GM21717 (cell line): ENCODE measurements at regions not wholly inside any gene's neighbourhood (a gene's known extent, or its start where the extent isn't known, plus 50 kb on each side); places are given as distances from the start of the nearest gene placed in this dataset.
"Not testable (repeated sequence)": the region's sequence is repeated elsewhere in the genome, so short reads cannot be mapped to it uniquely, and the experiment has no call there.

Experiments
- ATAC-seq: cut with Tn5 transposase; IDR thresholded peaks from one replicate; pipeline ENCODE4 v1.9.1; 2021; ENCODE audit warnings: mild to moderate bottlenecking, moderate library complexity; ENCODE audit not compliant: unreplicated experiment

DNA sequence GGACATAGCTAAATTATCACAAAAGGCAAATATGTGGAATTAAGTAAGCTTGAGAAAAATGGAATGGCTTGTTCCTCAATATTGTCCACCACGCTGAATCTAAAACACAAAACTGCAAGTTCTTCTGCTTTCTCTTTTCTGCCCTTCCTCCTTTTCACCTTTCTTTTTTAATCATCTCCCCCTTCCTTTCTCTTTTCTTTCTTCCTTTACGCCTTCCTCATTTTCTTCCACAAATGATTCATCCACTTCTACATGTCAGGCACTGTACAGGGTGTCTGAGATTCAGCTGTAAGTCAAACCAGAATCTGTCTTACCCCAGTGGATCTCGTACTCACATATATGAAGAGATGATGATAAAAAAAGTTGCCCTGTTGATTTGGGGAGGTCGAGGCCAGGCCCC lies 1182.5 kb downstream of the MRPL39 start:
- ATAC-seq: no peak

DNA sequence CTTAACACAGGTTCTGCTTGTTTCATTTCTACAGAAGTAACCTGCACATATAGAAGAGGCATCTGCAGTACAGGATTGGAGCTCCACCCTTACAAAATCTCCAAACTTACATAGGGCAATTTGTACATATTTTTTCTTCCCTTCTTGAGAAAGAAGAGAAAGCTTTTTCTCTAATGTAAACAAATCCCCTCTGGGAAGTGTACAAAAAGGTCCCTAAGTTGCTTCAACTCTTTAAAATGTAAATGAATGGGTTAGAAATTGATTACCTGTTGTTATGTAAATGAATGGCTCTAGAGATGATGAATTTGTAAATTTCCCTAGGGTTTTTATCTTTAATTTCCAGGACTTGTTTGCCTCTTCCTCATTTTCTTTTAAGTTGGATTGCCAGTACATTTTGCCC lies 1183.7 kb downstream of the MRPL39 start:
- ATAC-seq: no peak

DNA sequence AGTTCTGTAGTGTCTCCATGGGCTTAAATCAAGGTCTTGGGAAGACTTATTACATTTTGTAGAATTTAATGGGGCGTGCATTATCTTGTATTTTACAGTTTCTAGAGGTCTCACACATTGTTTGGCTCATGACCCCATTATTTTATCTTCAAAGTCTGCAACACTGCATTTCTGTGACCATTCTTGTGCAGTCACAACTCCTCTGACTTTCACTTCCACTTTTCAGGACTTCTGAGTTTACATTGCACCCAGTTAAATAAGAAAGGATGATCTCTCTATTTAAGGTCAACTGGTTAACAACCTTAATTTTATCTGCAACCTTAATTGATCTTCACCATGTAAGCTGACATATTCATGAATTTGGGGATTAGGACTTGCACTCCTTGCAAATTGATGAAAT lies 1186.6 kb downstream of the MRPL39 start:
- no peak for ATAC-seq

DNA sequence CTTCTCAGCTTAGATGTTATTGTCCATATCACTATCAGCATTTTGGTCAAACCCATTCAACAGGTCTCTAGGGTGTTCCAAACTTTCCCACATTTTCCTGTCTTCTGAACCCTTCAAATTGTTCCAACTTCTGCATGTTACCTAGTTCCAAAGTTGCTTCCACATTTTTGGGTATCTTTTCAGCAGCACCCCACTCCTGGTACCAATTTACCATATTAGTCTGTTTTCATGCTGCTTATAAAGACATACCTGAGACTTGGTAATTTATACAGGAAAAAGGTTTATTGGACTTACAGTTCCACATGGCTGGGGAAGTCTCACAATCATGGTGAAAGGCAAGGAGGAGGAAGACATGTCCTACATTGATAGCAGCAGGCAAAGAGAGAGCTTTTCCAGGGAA lies 1187.6 kb downstream of the MRPL39 start:
- not testable (repeated sequence) for ATAC-seq

DNA sequence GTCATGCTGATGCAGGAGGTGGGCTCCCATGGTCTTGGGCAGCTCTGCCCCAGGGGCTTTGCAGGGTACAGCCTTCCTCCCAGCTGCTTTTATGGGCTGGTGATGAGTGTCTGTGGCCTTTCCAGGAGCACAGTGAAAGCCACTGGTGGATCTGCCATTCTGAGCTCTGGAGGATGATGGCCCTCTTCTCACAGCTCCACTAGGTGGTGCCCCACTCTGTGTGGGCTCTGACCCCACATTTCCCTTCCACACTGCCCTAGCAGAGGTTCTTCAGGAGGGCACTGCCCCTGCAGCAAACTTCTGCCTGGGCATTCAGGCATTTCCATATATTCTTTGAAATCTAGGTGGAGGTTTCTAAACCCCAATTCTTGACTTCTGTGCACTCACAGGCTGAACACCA lies 1188.6 kb downstream of the MRPL39 start:
- no peak for ATAC-seq

DNA sequence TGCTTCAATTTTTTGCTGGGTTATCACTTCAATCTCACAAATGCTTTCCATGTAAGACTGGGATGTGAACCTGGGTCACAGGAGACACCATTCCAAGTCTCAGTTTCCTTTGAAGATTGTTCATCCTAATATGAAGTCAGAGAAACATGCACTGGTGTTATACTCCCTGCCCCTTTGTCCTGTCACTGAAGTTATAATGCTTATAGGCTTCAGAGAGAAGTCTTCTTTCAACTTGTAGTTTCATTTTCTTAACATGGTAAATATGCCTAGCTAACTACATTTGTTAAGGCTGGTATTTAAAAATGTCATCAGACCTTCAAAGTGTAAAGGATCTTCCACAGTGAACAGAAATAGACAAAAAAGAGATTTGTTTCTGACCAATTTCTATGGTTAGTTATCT lies 1195.9 kb downstream of the MRPL39 start:
- ATAC-seq: no peak

DNA sequence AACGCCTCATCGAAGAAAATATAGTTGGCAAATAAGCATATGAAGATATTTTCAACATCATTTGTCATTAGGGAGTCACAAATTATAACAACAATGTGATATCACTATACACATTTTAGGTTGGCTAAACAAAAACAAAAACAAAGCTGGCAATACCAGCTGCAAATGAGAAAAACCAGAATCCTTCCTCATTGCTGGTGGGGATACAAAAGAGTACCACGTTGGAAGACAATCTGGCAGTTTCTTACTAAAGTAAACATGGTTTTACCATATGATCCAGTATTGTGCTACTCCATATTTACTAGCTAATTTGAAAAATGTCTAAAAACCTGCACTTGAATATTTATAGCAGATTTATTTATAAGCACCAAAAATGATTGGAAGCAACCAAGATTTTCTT lies 1204.1 kb downstream of the MRPL39 start:
- ATAC-seq: no peak

DNA sequence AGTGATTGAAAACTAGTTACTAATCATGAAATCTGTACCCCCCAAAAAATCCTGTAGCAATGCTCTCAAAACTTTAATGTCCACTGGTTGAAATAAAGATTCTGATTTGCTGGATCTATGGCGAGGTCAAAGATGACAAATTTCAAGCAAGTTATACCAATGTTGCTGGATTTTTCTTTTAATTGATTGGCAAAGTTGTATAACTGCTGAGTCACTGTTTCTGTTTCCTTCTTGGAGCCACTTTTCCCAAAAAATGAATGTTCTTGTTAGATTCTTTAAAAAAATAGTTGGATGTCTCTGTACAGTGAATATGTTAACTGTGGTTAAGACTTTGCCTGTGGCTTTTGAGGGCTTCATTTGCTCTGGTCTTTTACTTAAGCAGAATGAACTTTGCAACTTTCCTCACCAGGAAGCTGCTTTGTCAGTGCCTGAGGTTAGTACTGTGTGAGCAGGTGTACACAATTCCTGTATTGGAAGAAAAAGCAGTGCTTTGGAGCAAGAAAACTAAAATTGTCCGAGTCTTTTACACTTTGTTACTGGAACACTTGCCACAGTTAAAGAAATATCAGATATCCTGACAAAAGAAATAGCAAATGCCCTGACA lies 1211.9 kb downstream of the MRPL39 start:
- ATAC-seq: no peak

DNA sequence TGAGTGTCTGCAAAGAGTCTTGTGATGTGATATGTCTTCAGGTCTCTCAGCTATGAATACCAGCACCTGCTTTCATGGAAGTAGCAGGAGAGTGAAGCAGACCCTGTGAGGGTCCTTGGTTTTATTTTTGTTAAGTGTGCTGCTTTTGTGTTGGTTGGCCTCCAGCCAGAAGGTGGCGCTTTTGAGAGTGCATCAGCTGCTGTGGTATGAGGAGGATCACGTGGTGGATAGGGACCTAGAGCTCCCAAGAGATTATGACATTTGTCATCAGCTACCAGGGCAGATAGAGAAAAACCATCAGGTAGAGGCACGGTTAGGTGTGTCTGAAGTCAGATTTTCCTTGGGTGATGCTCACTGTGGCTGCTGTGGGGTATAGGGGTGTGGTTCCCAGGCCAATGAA lies 1232.1 kb downstream of the MRPL39 start:
- no peak for ATAC-seq

DNA sequence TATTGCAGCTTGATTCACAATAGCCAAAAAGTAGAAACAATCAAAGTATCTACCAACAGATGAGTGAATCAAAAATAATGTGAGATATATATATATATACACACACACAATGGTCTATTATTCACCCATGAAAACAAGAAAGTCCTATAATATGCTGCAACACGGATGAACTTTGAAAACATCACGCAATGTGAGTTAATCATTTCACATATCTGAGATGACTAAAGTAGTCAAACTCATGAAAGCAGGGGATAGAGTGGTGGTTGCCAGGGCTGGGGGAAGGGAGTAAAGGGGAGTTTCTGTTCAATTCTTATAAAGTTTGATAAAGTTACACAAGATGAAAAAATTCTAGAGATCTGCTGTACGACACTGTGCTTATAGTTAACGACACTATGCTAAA lies 1234.8 kb downstream of the MRPL39 start:
- ATAC-seq: no peak

DNA sequence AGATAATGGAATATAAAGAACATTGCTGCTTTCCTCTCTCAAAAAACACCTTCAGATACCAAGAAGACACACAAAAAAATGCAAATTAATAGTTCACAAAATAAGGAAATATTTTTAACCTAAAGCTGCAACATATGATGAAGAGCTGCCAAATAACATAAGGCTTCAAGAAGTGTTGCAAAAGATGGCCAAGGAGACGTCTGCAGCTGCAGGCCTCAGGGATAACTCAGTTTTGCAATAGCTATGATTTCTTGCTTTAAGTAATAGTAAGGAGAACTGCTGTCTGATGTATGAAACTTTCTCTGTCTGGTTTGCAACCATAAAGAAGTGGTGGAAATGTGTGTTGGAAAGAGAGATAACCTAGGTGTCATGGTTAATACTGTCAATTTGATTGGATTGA lies 1237.5 kb downstream of the MRPL39 start:
- ATAC-seq: no peak

DNA sequence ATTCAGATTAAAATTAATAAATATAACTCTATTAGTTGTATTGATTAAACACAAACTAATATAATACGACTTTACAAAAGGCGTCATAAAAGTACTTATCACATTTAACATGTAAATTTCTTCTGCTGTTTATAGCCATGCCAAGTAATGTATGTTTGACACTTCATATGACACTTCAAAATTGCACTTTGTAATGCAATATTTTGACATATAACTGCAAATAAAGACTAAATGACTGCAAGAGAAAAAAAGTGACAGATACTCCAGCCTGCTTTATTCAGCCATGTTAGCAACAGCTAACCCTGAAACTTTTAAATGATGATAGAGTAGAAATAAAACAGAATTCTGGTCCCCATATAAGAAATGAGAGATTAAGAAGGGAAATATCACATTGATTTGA lies 1238.0 kb downstream of the MRPL39 start:
- ATAC-seq: no peak

DNA sequence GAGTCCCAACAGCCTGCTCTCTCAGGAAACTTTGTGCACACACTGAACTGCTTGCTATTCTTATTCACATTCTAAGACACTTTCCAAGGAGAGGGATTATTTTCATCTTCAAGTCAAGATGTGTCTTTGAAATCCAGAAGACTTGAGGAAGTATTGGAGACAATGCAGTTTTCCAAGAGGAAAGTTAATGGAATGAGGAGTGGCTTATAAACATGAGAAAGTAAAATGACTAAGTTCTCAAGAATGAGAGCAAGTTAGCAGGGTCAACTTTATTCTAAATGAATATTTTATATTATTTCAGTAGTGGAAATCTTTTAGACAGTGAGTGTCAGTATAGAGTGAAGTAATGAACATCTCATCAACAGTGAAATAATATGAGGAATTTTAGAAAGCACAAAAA lies 1239.3 kb downstream of the MRPL39 start:
- ATAC-seq: no peak

DNA sequence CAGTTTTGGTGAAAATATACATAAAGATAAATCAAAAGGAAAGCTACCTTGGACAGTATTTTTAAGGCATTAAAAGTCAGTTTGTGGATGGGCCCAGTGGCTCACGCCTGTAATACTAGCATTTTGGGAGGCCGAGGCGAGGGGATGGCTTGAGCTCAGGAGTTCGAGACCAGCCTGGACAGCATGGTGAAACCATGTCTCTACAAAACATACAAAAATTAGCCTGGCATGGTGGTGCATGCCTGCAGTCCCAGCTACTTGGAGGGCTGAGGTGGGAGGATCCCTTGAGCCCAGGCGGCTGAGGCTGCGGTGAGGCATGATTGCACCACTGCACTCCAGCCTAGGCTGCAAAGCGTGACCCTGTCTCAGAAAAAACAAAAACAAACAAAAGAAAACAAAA lies 1253.8 kb downstream of the MRPL39 start:
- ATAC-seq: no peak

DNA sequence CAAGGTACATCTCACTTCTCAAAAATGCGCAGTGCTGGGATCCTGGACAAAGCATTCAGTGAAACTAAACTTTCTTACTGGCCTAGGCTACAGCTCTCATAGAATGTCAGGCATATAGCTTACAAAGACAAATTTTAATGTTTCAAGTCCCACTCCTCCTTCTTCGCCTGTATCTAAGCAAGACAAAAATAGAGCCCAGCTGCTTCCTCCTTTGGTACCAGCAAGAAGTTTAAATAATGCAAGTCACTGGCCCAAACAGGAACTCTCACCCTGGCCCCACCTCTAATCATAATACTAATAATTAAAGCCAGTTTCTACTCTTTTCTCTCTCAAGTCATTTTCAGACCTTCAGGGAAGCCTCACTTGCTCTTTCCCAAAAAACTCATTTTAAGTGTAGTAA lies 1267.9 kb downstream of the MRPL39 start:
- ATAC-seq: no peak

DNA sequence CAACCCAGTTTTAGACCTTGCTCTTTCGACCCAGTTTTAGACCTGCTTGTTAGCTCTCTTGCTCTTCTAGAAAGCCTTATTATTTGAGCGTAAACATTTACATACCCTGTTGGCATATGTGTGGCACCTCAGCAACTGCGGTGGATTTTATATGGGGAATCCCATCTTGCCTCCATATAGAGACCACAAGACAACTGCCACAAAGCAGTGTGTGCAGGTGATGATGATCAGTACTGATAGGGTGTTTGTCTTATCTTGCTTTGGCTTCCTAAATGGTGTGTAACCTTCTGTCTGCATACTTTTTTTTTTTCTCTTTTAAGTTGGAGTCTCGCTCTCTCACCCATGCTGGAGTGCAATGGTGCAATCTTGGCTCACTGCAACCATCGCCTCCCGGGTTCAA lies 1270.8 kb downstream of the MRPL39 start:
- ATAC-seq: no peak

DNA sequence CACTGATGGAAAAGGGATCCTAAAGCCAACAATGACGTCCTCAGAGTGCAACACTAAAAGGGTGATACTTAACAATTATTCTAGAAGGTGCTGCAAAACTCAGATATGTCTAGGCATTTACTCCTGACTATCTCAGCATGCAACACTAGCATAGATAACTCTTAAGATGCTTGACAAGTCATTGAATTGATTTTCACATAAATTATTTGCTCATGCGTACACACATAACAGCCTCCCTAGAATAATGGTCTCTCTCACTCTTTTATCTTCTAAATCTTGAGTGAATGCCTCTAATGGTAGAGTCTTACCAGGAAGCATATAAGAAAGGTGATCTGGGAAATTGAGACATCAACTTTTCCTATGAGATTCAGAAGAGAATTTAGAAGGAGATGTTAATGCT lies 1283.7 kb downstream of the MRPL39 start:
- ATAC-seq: no peak

DNA sequence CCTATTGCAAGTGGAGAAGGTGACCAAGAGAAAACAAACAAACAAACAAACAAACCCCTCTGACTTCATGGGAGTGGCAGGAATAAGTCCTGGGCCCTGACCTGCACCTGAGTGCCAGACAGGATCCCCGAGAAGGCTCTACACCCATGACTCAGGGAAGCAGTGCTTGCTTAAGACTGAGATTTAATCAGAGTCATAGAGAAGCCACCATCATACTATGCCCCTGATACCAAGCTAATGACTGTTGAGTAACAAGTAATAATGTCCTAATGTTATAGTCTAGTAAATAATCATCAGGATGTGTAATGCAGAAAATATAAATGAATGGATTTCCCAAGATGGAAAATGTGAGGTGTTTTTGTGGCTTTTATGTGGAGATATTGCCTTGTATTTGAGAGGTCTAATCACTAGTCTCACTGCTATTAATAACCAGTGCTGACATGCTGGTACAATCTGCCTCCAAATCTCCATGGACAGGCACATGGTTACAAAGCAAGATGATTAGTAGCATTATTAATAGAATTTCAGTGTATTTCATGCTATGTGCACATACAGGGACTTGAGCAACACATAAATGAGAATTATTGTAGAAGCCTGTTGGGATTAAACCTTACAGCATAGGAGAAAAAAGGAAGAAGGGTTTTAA lies 1290.9 kb downstream of the MRPL39 start:
- ATAC-seq: no peak

DNA sequence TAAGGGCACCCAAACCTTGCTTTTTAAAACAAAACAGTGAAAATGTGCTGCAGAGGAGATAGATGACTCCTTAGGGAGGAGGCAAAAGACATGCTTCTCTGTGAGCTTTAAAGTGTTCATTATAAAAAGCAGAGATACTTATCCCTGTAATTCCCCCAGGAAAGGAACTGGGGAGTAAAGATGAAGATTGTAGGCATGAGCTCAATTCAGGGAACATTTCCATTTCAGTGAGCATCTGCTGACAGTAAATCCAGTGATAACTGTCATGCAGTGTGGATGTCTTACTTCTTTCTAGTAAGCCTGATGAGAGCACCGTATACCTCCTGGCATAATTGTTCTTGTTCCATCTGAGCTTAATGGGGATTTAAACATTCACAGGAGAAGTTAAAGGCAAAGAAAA lies 1296.5 kb downstream of the MRPL39 start:
- no peak for ATAC-seq

DNA sequence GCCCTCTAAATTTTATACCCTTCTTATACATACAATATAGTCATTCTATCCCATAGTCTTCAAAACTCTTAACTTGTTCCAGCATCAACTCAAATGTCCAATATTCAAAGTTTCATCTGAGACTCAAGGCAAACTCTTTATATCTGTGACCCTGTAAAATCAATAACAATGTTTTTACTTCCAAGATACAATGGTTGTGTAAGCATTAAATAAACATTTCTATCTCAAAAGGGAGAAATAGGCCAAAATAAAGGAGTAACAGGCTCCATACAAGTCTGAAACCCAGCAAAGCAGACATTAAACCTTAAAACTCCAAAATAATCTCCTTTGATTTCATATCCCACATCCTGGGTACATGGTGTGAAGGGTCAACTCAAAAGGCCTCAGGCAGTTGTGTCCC lies 1299.1 kb downstream of the MRPL39 start:
- ATAC-seq: no peak

DNA sequence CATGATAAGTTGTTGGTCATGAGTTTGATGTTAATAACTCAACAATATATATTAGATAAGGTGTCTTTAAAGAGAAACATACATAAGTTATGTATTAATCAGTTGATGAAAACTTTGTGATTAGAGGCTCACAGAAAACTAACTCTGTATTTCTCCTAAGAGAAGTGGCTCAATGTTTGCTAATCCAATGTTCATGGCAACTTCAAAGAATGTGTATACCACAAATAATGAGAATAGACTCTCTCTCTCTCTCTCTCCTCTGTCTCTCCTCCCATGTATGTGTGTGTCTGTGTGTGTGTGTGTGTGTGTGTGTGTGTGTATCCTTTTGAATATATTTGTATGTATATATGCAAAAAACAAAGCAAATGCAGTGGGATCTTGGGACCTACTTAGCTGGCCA lies 1304.9 kb downstream of the MRPL39 start:
- ATAC-seq: no peak

DNA sequence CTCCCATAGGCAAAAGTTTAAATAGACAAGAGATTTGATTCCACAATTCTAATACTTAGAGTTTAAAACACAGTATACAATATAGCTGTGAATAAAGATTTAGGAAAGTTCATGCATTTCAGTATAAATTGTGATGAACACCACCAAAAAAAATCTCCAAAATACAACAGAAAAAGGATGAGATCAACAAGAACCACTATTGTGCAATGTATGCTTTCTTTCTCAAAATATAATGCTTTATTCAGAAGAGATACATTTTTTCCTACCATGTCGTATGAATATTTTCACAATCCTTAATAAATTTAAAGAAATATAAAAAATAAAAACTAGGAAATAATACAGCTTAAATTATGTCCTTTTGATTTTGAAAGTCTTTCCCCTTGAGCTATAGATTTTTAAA lies 1309.2 kb downstream of the MRPL39 start:
- ATAC-seq: no peak

DNA sequence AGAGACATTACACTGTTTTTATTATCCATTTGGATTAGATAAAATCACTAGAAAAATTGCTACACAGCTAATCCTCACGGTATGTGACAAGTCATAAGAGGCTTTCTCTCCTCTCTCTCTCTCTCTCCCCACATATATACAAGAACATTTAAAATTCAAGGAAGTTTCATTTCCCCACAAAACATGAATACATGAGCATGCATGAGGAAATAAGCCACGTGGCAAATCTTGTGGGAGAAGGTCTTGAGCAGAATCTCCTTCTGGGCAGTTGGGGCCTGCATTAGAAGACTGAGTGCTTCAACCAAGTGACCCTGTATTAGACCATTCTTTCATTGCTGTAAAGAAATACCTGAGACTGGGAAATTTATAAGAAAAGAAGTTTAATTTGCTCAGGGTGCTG lies 1313.1 kb downstream of the MRPL39 start:
- no peak for ATAC-seq
